Activated naive CD8-positive, alpha-beta T cell (primary cell): ENCODE measurements at regions not wholly inside any gene's neighbourhood (a gene's known extent, or its start where the extent isn't known, plus 50 kb on each side); places are given as distances from the start of the nearest gene placed in this dataset.
A peak's percentile ranks its signal among the peaks of the same experiment; 100 is the strongest.
"Not testable (repeated sequence)": the region's sequence is repeated elsewhere in the genome, so short reads cannot be mapped to it uniquely, and the experiment has no call there.

ENCODE experiments used
- H3K27ac Mint-ChIP-seq: one replicate; pipeline ENCODE4 v1.8.0; 2021; ENCODE audit warnings: mixed read lengths
- H3K27me3 Mint-ChIP-seq: one replicate; pipeline ENCODE4 v1.8.0; 2021; ENCODE audit warnings: mixed read lengths
- H3K36me3 Mint-ChIP-seq: one replicate; pipeline ENCODE4 v1.8.0; 2021; ENCODE audit warnings: mixed read lengths
- H3K4me1 Mint-ChIP-seq: one replicate; pipeline ENCODE4 v1.8.0; 2021; ENCODE audit warnings: low read depth, mixed read lengths
- H3K4me3 Mint-ChIP-seq: one replicate; pipeline ENCODE4 v1.8.0; 2021; ENCODE audit warnings: mild to moderate bottlenecking, mixed read lengths
- H3K9me3 Mint-ChIP-seq: one replicate; pipeline ENCODE4 v1.8.0; 2021; ENCODE audit warnings: low read depth, mixed read lengths

DNA sequence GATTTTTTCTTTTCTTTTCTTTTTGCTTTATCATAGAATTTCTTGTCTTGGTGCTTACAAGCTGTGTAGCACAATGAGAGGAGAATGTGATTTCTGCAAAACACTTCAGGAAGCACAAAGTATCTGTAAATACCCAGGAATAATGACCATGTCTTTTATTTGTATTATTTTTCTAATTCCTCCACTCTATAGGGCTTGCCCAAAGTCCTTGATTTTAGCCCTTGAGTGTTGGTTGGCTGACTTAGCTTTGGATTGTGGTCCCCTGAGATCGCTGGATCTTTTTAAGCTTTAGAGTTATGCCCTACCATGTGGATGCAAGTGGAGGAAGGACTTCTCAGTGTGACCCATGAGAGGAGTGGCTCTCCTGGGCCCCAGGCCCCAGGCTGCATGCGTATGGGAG is 52.2 kb downstream of the HOXC4 start:
- H3K27ac Mint-ChIP-seq, H3K36me3 Mint-ChIP-seq, H3K9me3 Mint-ChIP-seq, H3K4me3 Mint-ChIP-seq: not testable (repeated sequence)
- Mint-ChIP-seq H3K4me1 (peaks cover 12% of the 10 kb centered on the region), H3K27me3 (peaks cover 30% of the 10 kb centered on the region)

GRCh38 chr12:54106252-54106651 is 52.6 kb downstream of the HOXC4 start:
- peaks cover 12% of the 10 kb centered on the region for H3K4me1 Mint-ChIP-seq
- not testable (repeated sequence) for H3K27ac Mint-ChIP-seq, H3K9me3 Mint-ChIP-seq, H3K36me3 Mint-ChIP-seq, H3K4me3 Mint-ChIP-seq
- H3K27me3 Mint-ChIP-seq = peaks cover 31% of the 10 kb centered on the region

DNA sequence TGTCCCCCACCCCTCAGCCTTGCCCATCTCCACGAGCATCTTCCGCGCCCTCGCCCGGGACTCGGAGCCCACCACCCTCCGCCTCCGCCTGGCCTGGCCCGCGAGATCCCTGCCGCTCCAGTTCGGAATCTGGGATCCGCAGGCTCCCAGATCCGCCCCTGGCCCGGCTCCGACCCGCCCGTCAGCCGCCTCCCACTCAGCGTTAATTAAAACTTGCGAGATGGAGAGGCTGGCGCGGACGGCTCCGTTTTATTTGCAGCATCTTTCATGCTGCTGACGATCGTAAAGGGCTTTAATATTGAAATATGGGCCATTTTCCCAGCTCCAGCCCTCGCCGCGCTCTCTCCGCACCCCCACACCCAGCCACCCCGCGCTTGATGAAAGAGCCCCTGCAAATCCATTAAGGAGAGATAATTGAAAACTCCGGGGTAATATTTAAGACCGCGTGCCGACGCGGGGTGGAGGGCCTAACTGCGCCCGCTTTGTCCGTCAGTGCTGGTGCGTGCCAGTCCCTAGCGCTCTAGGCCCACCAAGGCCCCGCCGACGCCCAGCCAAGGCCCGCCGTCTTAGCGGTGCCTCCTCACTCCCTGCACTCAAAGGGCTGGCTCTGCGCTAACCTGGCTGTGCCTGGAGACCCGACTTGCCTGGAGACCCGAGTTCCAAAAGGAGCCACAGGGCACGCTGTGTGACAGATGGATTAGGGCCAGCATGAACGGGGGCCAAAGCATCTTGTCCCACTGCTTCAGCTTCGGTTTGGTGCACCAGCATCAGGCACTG is 53.4 kb downstream of the HOXC4 start:
- H3K4me3 Mint-ChIP-seq, H3K9me3 Mint-ChIP-seq: not testable (repeated sequence)
- H3K27me3 Mint-ChIP-seq = peaks cover 29% of the 10 kb centered on the region

DNA sequence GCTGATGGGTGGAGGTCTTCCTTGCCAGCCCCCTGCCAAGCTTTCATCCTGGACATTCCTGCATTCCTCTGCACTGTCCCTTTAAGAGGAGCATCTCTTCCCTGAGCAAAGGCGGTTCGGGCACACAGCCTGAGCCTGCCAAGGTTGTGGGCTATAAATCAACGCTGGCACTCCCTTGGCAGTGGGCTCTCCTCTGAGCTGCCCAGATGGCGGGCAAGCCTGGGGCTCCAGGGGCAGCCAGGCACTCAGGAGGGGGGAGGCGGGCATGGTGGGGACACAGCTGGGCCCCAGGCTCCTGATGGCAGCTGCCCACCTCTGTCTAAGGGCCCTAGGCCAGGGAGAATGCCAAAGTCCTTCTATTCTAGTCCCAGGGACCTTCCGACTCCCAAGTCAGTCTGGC is 58.7 kb downstream of the HOXC4 start:
- H3K27ac Mint-ChIP-seq, H3K9me3 Mint-ChIP-seq, H3K4me3 Mint-ChIP-seq, H3K36me3 Mint-ChIP-seq: not testable (repeated sequence)
- Mint-ChIP-seq H3K4me1 (peaks cover 12% of the 10 kb centered on the region), H3K27me3 (peaks cover 25% of the 10 kb centered on the region)

More for the DNA sequence above, 53.4 kb downstream of the HOXC4 start:
- not testable (repeated sequence) for H3K36me3 Mint-ChIP-seq, H3K27ac Mint-ChIP-seq
- H3K4me1 Mint-ChIP-seq = peaks cover 12% of the 10 kb centered on the region

- H3K27me3 Mint-ChIP-seq = peaks cover 28% of the 10 kb centered on the region
- H3K4me3 Mint-ChIP-seq, H3K27ac Mint-ChIP-seq: not testable (repeated sequence)
Observed at GRCh38 chr12:54116055-54116454, 62.4 kb downstream of the HOXC4 start.

GRCh38 chr12:54117392-54117791 is 63.8 kb downstream of the HOXC4 start:
- H3K27me3 Mint-ChIP-seq = peaks cover 34% of the 10 kb centered on the region
- not testable (repeated sequence) for H3K4me3 Mint-ChIP-seq, H3K27ac Mint-ChIP-seq, H3K36me3 Mint-ChIP-seq, H3K4me1 Mint-ChIP-seq, H3K9me3 Mint-ChIP-seq

More at GRCh38 chr12:54116055-54116454, 62.4 kb downstream of the HOXC4 start:
- H3K36me3 Mint-ChIP-seq, H3K4me1 Mint-ChIP-seq, H3K9me3 Mint-ChIP-seq: not testable (repeated sequence)

GRCh38 chr12:54119082-54119481 is 65.4 kb downstream of the HOXC4 start:
- H3K4me1 Mint-ChIP-seq, H3K36me3 Mint-ChIP-seq, H3K9me3 Mint-ChIP-seq, H3K27ac Mint-ChIP-seq, H3K4me3 Mint-ChIP-seq: not testable (repeated sequence)
- peaks cover 45% of the 10 kb centered on the region for H3K27me3 Mint-ChIP-seq

DNA sequence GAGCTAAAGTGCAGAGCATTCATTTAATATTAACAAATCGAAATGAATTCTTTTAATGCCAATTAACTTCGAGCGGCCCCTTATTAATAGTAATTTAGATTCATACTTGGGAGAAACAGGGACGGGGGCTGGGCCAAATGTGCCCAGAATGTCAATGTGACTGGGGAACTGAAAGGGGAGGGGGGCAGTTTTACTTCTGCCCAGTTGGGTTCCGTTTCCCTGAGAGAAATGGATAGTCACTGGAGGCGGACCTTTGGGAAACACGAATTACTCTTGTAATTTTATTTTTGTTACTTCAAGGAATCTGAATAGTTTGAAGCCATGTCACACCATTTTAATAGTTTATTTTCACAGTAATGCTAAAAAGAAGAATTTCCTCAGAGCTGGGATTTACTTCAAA is 64.8 kb downstream of the SMUG1 start:
- H3K9me3 Mint-ChIP-seq, H3K27ac Mint-ChIP-seq, H3K36me3 Mint-ChIP-seq, H3K4me3 Mint-ChIP-seq: not testable (repeated sequence)
- peaks cover 14% of the 10 kb centered on the region for H3K4me1 Mint-ChIP-seq
- H3K27me3 Mint-ChIP-seq = peaks cover 49% of the 10 kb centered on the region

GRCh38 chr12:54125708-54126028 is 63.1 kb downstream of the SMUG1 start:
- not testable (repeated sequence) for H3K36me3 Mint-ChIP-seq, H3K9me3 Mint-ChIP-seq, H3K27ac Mint-ChIP-seq
- peak overlapping the region; percentile 81 for H3K4me3 Mint-ChIP-seq
- H3K4me1 Mint-ChIP-seq = peaks cover 14% of the 10 kb centered on the region
- H3K27me3 Mint-ChIP-seq = peaks cover 46% of the 10 kb centered on the region

DNA sequence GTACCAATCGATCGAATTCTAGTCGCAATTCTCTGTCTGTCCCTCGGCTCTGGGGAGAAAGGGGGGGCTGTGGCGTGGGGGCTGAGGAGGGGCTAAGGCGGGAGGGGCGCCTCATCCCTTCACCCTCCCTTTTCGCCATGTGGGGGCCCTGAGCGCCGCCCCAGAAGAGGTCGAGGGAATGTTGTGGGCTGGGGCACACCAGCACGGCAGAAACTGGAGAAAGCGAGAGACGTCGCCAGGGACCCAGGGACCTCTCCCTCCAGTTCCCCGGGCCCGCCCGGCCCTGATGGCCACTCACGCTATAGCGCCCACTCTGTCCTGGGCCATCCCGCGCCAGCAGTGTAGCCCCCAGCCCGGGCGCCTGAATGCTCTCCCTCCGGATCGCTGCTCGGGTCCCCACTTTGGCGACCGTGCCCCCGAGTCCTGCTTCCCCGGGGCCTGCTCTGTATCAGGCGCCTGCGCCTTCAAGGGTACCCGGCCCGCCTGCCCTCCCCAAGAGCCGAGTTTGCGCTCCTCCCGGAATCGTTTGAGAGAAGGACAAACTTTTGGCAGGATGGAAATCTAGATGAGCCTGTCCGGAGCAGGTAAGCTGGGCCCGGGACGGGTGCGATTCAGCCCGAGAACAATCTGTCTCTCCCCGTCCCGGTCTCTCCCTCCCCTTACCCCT is 62.6 kb downstream of the SMUG1 start:
- H3K9me3 Mint-ChIP-seq = no peaks in the 10 kb centered on the region
- peaks cover 47% of the 10 kb centered on the region for H3K27me3 Mint-ChIP-seq
- peak overlapping the region; percentile 81 for H3K4me3 Mint-ChIP-seq
- H3K36me3 Mint-ChIP-seq = peaks cover 4% of the 10 kb centered on the region
- peaks cover 14% of the 10 kb centered on the region for H3K4me1 Mint-ChIP-seq
- no peak overlapping the region for H3K27ac Mint-ChIP-seq

DNA sequence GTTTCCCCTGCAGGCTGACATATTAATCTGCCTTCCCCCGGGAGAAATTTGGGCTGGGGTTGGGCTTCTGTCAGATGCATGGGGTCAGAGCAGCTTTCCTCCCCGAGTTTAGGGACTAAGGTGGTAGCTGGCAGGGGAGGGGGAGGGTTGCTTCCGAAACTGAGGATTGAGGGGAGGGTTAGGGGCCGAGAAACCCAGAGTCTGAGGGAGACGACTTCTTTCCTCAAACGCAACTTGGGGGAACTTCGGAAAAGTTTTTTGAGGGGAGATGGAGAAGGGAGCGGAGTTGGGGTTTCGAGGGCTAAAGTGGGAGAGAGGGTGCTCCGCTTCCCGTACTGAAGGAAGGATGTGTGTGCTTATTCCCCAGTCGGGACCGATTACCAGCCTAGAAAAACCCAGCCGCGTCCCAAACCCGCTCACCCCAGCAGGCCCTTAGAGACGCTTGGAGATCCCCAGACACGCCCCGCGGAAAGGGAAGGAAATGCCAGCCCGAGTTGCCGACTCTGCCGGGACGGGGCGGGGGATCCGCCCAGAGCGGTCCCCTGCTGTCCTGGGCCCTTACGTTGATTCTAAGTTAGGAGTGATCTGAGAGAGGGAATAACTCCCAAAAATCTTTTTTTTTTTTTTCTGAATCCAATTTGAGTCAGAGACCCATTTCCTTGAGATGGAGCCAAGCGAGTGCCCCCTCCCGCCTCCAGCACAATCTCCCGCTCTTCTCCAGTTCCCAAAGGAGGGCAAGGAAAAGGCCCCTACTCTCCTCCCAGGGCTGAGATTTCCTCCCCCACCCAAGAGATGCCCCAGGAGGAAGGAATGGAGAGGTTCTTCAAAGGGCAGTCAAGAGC is 61.9 kb downstream of the SMUG1 start:
- Mint-ChIP-seq H3K4me1 (peaks cover 14% of the 10 kb centered on the region), H3K4me3 (peak overlapping the region; percentile 66), H3K36me3 (peaks cover 4% of the 10 kb centered on the region), H3K27ac (no peak overlapping the region), H3K9me3 (no peaks in the 10 kb centered on the region), H3K27me3 (peaks cover 44% of the 10 kb centered on the region)

GRCh38 chr12:54127538-54128259 is 61.1 kb downstream of the SMUG1 start:
- no peak overlapping the region for H3K27ac Mint-ChIP-seq
- H3K36me3 Mint-ChIP-seq = peaks cover 4% of the 10 kb centered on the region
- H3K9me3 Mint-ChIP-seq = no peaks in the 10 kb centered on the region
- H3K4me3 Mint-ChIP-seq = no peak overlapping the region
- peaks cover 43% of the 10 kb centered on the region for H3K27me3 Mint-ChIP-seq
- H3K4me1 Mint-ChIP-seq = peaks cover 14% of the 10 kb centered on the region

GRCh38 chr12:54128416-54128815 is 60.4 kb downstream of the SMUG1 start:
- H3K9me3 Mint-ChIP-seq = no peaks in the 10 kb centered on the region
- H3K27me3 Mint-ChIP-seq = peaks cover 44% of the 10 kb centered on the region
- peaks cover 4% of the 10 kb centered on the region for H3K36me3 Mint-ChIP-seq
- no peak overlapping the region for H3K27ac Mint-ChIP-seq
- H3K4me1 Mint-ChIP-seq = peaks cover 14% of the 10 kb centered on the region
- H3K4me3 Mint-ChIP-seq = no peak overlapping the region

GRCh38 chr12:54129028-54129903 is 59.5 kb downstream of the SMUG1 start:
- H3K36me3 Mint-ChIP-seq = peaks cover 4% of the 10 kb centered on the region
- H3K27me3 Mint-ChIP-seq = peaks cover 44% of the 10 kb centered on the region
- H3K4me3 Mint-ChIP-seq = no peak overlapping the region
- H3K27ac Mint-ChIP-seq = no peak overlapping the region
- peaks cover 14% of the 10 kb centered on the region for H3K4me1 Mint-ChIP-seq
- no peaks in the 10 kb centered on the region for H3K9me3 Mint-ChIP-seq
